HT1080 (cell line): ENCODE measurements at regions not wholly inside any gene's neighbourhood (a gene's known extent, or its start where the extent isn't known, plus 50 kb on each side); places are given as distances from the start of the nearest gene placed in this dataset.
"Not testable (repeated sequence)": the region's sequence is repeated elsewhere in the genome, so short reads cannot be mapped to it uniquely, and the experiment has no call there.

Experiments used
- DNase-seq: peaks from one replicate; pipeline ENCODE4 v3.0.0-alpha.2; 2015; ENCODE audit warnings: low read depth

DNA sequence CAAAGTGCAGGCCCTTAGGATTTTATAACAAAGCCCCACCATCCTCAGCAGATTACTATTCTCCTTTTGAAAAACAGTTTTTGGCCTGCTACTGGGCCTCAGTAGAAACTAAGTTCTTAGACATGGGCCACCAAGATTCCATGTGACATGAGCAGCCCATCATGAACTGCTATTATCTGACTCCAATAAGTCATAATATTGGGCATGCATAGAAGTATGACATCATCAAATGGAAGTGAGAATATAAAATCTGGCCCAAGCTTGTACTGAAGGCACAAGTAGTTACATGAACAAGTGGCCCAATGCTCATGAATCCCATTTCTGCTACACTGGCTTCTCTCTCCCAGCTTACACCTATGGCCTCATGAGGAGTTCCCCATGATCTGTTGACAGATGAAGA, 404.8 kb downstream of the EPHA5 start:
- no peak for DNase-seq

DNA sequence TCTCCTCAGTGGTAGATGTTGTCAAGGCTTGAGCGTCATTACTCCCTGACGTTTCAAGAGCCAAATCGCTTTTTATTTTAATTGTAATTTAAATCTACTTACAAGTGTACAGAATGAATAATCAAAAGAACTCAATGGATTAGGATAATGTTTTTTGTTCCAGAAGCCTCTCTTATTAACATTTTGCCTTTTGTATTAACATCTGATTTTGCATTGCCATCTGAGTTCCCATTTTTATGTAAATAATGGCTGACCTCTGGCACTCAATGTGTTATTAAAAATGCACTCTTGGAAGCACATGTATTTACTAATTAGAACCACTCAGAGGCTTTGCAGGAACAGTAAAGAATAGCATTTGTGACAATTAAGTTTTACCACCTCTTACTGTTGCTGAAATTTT, 411.0 kb downstream of the EPHA5 start:
- no peak for DNase-seq

DNA sequence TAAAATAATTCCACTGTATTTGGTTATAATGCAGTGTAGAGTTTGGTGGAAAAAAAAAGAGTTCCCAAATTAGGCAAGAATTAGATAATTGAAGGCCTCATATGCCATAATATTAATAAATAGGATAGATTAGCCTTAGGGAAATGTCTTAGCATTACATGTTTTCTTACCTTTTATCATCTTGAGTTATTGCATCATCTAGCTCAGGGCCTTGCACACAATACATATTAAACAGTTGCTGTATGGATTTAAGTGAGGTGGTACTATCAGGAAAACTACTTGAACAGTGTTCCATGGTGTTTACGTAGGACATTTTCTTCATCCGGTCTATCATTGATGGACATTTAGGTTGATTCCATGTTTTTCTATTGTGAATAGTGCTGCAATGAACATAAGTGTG, 419.4 kb downstream of the EPHA5 start:
- no peak for DNase-seq

DNA sequence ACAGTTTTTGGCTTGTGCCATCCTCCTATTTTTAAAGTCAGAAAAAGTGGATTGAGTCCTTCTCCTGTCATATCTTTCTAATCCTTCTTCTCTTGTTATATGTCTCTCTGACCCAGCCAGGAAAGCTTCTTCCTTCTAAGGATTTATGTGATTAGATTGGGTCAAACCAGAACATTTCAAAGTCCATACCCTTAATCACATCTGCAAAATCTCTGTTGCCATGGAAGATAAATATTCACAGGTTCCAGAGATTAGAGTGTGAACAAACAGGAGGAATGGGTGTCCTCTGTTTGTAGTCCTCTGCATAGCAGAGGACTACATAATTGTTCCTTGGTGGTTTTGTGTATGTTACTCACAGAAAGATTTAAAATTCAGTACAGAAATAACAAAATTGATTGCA, 421.2 kb downstream of the EPHA5 start:
- DNase-seq, result no peak

GRCh38 chr4:65242156-65242846, 428.0 kb downstream of the EPHA5 start:
- peak; percentile 78 for DNase-seq

GRCh38 chr4:65241257-65241997, 428.9 kb downstream of the EPHA5 start:
- DNase-seq, result peak; percentile 93

DNA sequence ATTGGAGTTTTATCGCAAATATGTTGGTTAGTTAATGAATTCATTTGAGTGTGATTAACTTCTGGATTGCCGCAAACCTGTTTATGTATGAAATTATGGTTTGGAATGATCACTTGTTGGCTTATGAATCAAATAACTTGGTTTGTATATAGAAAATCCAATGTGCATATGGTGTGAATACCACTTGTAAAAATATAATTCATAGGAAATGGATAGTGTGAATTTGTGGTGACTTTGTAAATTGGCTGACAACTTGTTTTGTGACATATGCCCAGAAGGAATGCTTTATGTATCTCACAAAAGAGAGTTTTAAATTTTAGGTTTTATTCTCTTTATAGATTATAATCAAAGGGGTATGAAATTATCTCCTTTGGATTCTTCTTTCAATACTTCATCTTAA, 436.2 kb downstream of the EPHA5 start:
- DNase-seq, result no peak

- no peak for DNase-seq
Observed at GRCh38 chr4:65227628-65228027, 442.7 kb downstream of the EPHA5 start.

- DNase-seq, result no peak
Observed at GRCh38 chr4:65223601-65224000, 446.7 kb downstream of the EPHA5 start.

GRCh38 chr4:65223074-65223473, 447.2 kb downstream of the EPHA5 start:
- DNase-seq, result not testable (repeated sequence)

GRCh38 chr4:65217179-65217578, 453.1 kb downstream of the EPHA5 start:
- no peak for DNase-seq

GRCh38 chr4:65202853-65203236, 467.4 kb downstream of the EPHA5 start:
- no peak for DNase-seq

- DNase-seq, result no peak
Observed at GRCh38 chr4:65202165-65202852, 468.0 kb downstream of the EPHA5 start.

DNA sequence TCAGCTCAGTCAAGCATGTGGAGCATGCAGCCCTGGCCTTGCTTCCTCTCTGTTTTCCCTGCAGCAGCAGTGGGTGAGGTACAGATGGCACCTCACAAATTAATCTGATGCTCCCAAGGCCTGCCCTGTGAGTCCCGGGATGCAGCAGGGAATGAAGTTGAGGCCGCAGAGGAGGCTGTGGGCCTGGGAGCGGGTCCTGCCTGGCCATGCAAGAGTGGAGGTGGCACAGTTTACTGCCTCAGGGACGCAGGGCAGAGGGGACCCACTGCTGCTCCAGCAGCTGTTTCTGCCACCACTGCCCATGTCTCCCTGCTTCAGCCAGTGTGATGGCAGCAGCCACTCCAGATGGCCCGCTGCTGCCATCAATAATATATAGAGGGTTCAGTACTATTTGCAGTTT, 474.6 kb downstream of the EPHA5 start:
- no peak for DNase-seq

DNA sequence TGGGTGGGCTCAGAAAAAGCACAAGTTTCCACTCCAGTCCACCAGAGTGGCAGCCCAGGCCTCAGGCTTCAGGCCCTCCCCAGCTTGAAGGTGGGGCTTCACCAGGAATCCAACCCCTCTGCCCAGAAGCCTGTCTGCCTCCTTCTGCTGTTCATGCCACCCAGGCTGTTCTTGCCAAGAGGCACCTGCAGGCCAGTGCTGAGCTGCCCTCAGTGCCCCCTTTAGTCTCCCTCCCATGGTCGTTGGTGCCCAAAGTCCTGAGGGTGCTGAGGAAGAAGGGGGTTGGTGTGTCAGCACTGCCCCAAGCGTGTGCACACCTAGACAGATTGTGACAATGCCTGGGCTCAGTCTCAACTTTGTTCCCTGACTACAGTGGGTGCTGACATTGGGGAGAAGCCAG, 475.3 kb downstream of the EPHA5 start:
- no peak for DNase-seq

GRCh38 chr4:65193985-65194384, 476.3 kb downstream of the EPHA5 start:
- no peak for DNase-seq

GRCh38 chr4:65190780-65191179, 479.5 kb downstream of the EPHA5 start:
- no peak for DNase-seq

DNA sequence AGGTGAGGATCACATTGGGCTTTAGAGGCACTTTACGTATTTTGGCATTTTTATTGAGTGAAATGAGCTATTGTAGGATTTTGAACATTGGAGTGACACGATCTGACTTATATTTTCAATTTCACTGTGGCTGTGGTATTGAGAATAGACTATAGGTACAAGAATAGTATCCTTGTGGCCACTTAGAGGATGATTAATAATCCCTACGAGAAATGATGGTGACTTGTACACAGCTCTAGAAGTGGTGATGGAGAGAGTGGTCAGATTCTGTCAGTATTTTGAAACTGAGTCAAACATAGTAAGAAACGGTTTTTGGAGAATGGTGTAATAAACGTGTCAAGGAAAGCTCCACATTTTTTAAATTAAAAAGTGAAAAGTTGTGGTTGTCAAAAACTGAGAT, 494.7 kb downstream of the EPHA5 start:
- no peak for DNase-seq

GRCh38 chr4:65170768-65171514, 499.3 kb downstream of the EPHA5 start:
- DNase-seq, result no peak

GRCh38 chr4:65167719-65168118, 502.6 kb downstream of the EPHA5 start:
- no peak for DNase-seq

DNA sequence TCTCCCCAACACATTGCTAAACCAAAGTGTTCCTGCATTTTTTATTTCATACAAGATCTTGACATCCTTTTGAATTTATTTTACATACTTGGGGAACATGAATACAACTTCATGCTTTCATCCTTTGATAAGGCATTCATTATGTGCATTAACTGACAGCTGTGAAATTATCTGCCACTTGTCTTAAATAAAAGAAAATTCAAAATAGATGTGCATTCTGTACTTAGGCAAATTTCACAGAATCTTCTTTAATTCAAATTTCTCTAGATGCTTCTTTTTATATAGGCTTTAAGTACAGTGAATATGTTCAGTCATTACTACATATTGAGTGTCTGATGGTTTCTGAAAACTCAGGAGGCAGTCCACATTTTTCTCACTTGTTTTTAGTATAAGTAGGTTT, 518.1 kb downstream of the EPHA5 start:
- no peak for DNase-seq

- peak; percentile 28 for DNase-seq
Observed at GRCh38 chr4:65139998-65140397, 530.3 kb downstream of the EPHA5 start.
